HUDEP-2 (cell line): ENCODE measurements at regions not wholly inside any gene's neighbourhood (a gene's known extent, or its start where the extent isn't known, plus 50 kb on each side); places are given as distances from the start of the nearest gene placed in this dataset.
A peak's percentile ranks its signal among the peaks of the same experiment; 100 is the strongest.
"Not testable (repeated sequence)": the region's sequence is repeated elsewhere in the genome, so short reads cannot be mapped to it uniquely, and the experiment has no call there.

ENCODE experiments used
- DNase-seq, 76 experiments: peaks; one replicate each; lab custom pipeline; 2025; ENCODE audit not compliant: unreplicated experiment in 76 of 76; lab: John Stamatoyannopoulos, UW

- DNase-seq: no peak
These were observed 849.7 kb upstream of the NRXN1 start for GRCh38 chr2:51881673-51882072.

- no peak for DNase-seq
These were observed 848.2 kb upstream of the NRXN1 start for GRCh38 chr2:51880153-51880552.

- no peak for DNase-seq
These were observed 834.4 kb upstream of the NRXN1 start for GRCh38 chr2:51866361-51866760.

- no peak for DNase-seq
These were observed 827.3 kb upstream of the NRXN1 start for GRCh38 chr2:51859260-51859659.

- no peak for DNase-seq
These were observed 823.8 kb upstream of the NRXN1 start for GRCh38 chr2:51855683-51856082.

- DNase-seq: no peak
These were observed 814.9 kb upstream of the NRXN1 start for GRCh38 chr2:51846796-51847195.

- DNase-seq: no peak
These were observed 814.1 kb upstream of the NRXN1 start for GRCh38 chr2:51846018-51846417.

GRCh38 chr2:51844596-51844995 is 812.7 kb upstream of the NRXN1 start:
- no peak for DNase-seq

GRCh38 chr2:51829477-51829876 is 797.5 kb upstream of the NRXN1 start:
- no peak for DNase-seq

- no peak for DNase-seq
These were observed 793.9 kb upstream of the NRXN1 start for GRCh38 chr2:51825823-51826222.

- DNase-seq: no peak
These were observed 781.3 kb upstream of the NRXN1 start for GRCh38 chr2:51813247-51813646.

- no peak for DNase-seq
These were observed 780.4 kb upstream of the NRXN1 start for GRCh38 chr2:51812138-51812866.

GRCh38 chr2:51810197-51810596 is 778.3 kb upstream of the NRXN1 start:
- no peak for DNase-seq

GRCh38 chr2:51807229-51807628 is 775.3 kb upstream of the NRXN1 start:
- DNase-seq: no peak

GRCh38 chr2:51795248-51795888 is 763.4 kb upstream of the NRXN1 start:
- peak in 1 of 76 experiments; percentile 0 for DNase-seq

- no peak for DNase-seq
These were observed 759.6 kb upstream of the NRXN1 start for GRCh38 chr2:51791496-51791895.

- no peak for DNase-seq
These were observed 758.9 kb upstream of the NRXN1 start for GRCh38 chr2:51790854-51791253.

GRCh38 chr2:51789918-51790317 is 758.0 kb upstream of the NRXN1 start:
- DNase-seq: no peak

GRCh38 chr2:51782921-51783765 is 751.2 kb upstream of the NRXN1 start:
- DNase-seq: no peak

- no peak for DNase-seq
These were observed 749.8 kb upstream of the NRXN1 start for GRCh38 chr2:51781691-51782090.

GRCh38 chr2:51780353-51780752 is 748.4 kb upstream of the NRXN1 start:
- no peak for DNase-seq

GRCh38 chr2:51779723-51780122 is 747.8 kb upstream of the NRXN1 start:
- not testable (repeated sequence) for DNase-seq
